ENCODE measurements at regions not wholly inside any gene's neighbourhood (a gene's known extent, or its start where the extent isn't known, plus 50 kb on each side); places are given as distances from the start of the nearest gene placed in this dataset.

GRCh38 chr16:64657316-64658011 is 464.4 kb downstream of the CDH11 start:
- H3K27me3 Mint-ChIP-seq (ENCODE audit: low read depth) = no peaks in the 10 kb centered on the region
- DNase-seq (no peak), ATAC-seq (replicated peaks in 1 of 2) (no peak)
- no peaks in the 10 kb centered on the region for H3K36me3 Mint-ChIP-seq (ENCODE audit: insufficient read depth in 2 of 2)
- H3K27ac Mint-ChIP-seq = no peak overlapping the region
- no peak overlapping the region for H3K4me3 Mint-ChIP-seq
- H3K4me1 Mint-ChIP-seq (ENCODE audit: low read depth) = no peaks in the 10 kb centered on the region
- H3K9me3 Mint-ChIP-seq = peaks cover 8 to 12% of the 10 kb centered on the region in 2 donors

GRCh38 chr16:64656471-64656870 is 465.4 kb downstream of the CDH11 start:
- H3K9me3 Mint-ChIP-seq = peaks cover 10 to 15% of the 10 kb centered on the region in 2 donors
- DNase-seq (no peak), ATAC-seq (replicated peaks in 1 of 2) (no peak)
- H3K4me3 Mint-ChIP-seq = no peak overlapping the region
- peaks cover 0 to under 1% of the 10 kb centered on the region in 2 donors for H3K36me3 Mint-ChIP-seq (ENCODE audit: insufficient read depth in 2 of 2)
- no peaks in the 10 kb centered on the region for H3K27me3 Mint-ChIP-seq (ENCODE audit: low read depth)
- H3K4me1 Mint-ChIP-seq (ENCODE audit: low read depth) = no peaks in the 10 kb centered on the region
- no peak overlapping the region for H3K27ac Mint-ChIP-seq

GRCh38 chr16:64654178-64654577 is 467.7 kb downstream of the CDH11 start:
- Mint-ChIP-seq H3K4me1 (ENCODE audit: low read depth) (no peaks in the 10 kb centered on the region), H3K27ac (no peak overlapping the region), H3K9me3 (peaks cover 13 to 20% of the 10 kb centered on the region in 2 donors), H3K36me3 (ENCODE audit: insufficient read depth in 2 of 2) (peaks cover 0 to 4% of the 10 kb centered on the region in 2 donors), H3K27me3 (ENCODE audit: low read depth) (no peaks in the 10 kb centered on the region), H3K4me3 (no peak overlapping the region)
- ATAC-seq (replicated peaks in 1 of 2) (no peak), DNase-seq (no peak)

DNA sequence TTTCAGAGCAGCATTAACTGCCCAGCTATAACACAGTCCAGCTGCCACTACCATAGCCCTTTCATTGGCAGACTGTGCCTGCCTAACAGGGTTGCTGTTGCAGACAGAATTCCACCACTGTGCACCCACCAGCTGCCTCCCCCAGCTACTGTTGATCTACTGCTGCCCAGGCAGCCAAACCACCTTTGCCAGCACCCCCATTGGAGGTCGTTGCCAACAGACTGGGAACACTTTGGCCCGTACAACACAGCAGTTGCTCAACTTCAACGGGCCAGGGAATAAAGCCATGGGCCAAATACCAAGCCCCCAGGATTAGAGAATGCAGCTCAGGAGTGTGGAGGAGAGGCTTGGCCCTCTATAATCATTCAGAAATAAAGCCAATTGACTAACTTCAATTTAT is 473.6 kb downstream of the CDH11 start:
- H3K4me3 Mint-ChIP-seq = no peak overlapping the region
- H3K9me3 Mint-ChIP-seq = peaks cover 9 to 13% of the 10 kb centered on the region in 2 donors
- peaks cover 0 to 4% of the 10 kb centered on the region in 2 donors for H3K36me3 Mint-ChIP-seq (ENCODE audit: insufficient read depth in 2 of 2)
- H3K4me1 Mint-ChIP-seq (ENCODE audit: low read depth) = no peaks in the 10 kb centered on the region
- DNase-seq = no peak
- no peaks in the 10 kb centered on the region for H3K27me3 Mint-ChIP-seq (ENCODE audit: low read depth)
- ATAC-seq (replicated peaks in 1 of 2) = no peak
- H3K27ac Mint-ChIP-seq = no peak overlapping the region

GRCh38 chr16:64641343-64641742 is 480.5 kb downstream of the CDH11 start:
- no peaks in the 10 kb centered on the region for H3K4me1 Mint-ChIP-seq (ENCODE audit: low read depth)
- H3K27me3 Mint-ChIP-seq (ENCODE audit: low read depth) = no peaks in the 10 kb centered on the region
- peaks cover 2 to 8% of the 10 kb centered on the region in 2 donors for H3K9me3 Mint-ChIP-seq

DNA sequence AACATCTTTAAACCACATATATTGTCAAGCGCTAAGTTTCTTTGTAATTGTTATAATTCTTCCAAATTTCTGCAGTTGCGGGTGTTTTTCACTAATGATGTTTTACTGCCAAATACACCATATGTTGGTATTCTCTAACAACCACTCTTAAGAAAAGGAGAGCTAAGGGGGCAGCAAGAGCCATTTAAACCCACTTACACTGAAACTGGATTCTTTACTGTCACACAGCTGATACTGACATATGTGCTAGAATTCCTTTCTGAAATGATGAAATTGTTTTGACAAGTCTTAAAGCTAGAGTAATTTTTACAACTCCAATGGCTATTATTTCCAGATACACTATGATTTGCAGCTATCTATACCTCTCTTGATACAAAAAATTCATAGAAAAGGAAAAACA is 483.1 kb downstream of the CDH11 start:
- ATAC-seq (replicated peaks in 1 of 2) = no peak
- Mint-ChIP-seq H3K4me1 (ENCODE audit: low read depth) (no peaks in the 10 kb centered on the region), H3K36me3 (ENCODE audit: insufficient read depth in 2 of 2) (no peaks in the 10 kb centered on the region), H3K27me3 (ENCODE audit: low read depth) (no peaks in the 10 kb centered on the region), H3K27ac (no peak overlapping the region), H3K4me3 (no peak overlapping the region), H3K9me3 (peaks cover 4 to 6% of the 10 kb centered on the region in 2 donors)
- no peak for DNase-seq

More at GRCh38 chr16:64641343-64641742, 480.5 kb downstream of the CDH11 start:
- Mint-ChIP-seq H3K36me3 (ENCODE audit: insufficient read depth in 2 of 2) (no peaks in the 10 kb centered on the region), H3K27ac (no peak overlapping the region), H3K4me3 (no peak overlapping the region)
- DNase-seq (no peak), ATAC-seq (replicated peaks in 1 of 2) (no peak)

GRCh38 chr16:64629622-64630021 is 492.2 kb downstream of the CDH11 start:
- peaks cover 3 to 17% of the 10 kb centered on the region in 2 donors for H3K9me3 Mint-ChIP-seq
- H3K27me3 Mint-ChIP-seq (ENCODE audit: low read depth) = no peaks in the 10 kb centered on the region
- H3K27ac Mint-ChIP-seq = no peak overlapping the region
- H3K4me3 Mint-ChIP-seq = no peak overlapping the region
- H3K36me3 Mint-ChIP-seq (ENCODE audit: insufficient read depth in 2 of 2) = peaks cover 0 to 2% of the 10 kb centered on the region in 2 donors
- no peaks in the 10 kb centered on the region for H3K4me1 Mint-ChIP-seq (ENCODE audit: low read depth)
- DNase-seq (no peak), ATAC-seq (replicated peaks in 1 of 2) (no peak)

DNA sequence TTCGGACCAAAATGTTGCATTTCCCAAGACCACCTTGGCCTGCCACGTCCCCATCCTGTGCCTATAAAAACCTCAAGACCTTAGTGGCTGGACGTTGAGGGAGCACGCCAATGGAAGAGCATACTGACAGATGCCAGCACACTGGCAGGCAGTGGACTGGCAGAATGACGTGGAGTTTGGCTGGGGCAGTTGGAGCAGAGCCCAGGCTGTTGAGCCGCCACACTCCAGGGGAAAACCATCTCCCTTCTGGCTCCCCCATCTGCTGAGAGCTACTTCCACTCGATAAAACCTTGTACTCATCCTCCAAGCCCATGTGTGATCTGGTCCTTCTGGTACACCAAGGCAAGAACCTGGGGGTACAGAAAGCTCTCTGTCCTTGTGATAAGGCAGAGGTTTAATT is 494.1 kb downstream of the CDH11 start:
- DNase-seq = no peak
- no peak overlapping the region for H3K27ac Mint-ChIP-seq
- H3K4me3 Mint-ChIP-seq = no peak overlapping the region
- peaks cover 0 to 2% of the 10 kb centered on the region in 2 donors for H3K36me3 Mint-ChIP-seq (ENCODE audit: insufficient read depth in 2 of 2)
- no peaks in the 10 kb centered on the region for H3K4me1 Mint-ChIP-seq (ENCODE audit: low read depth)
- H3K27me3 Mint-ChIP-seq (ENCODE audit: low read depth) = no peaks in the 10 kb centered on the region
- H3K9me3 Mint-ChIP-seq = peaks cover 3 to 12% of the 10 kb centered on the region in 2 donors
- no peak for ATAC-seq (replicated peaks in 1 of 2)

DNA sequence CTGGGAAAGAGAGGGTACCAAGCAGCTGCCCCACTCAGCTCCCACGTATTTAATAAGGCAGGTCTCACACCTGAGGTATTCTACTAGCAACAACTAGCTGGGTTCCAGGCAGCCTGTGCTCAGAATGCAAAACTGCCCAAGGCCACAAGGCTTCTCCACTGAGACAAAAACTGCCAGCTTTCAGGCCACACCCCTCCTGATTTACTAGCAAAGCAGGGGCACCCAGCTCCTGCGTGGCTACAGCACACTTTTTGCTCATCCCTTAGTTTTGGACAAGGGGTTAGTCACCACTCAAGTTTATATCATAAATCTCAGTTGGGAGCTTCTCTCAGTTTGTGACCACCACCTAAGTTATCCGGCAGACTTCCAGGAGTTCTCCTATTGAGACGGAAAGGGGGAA is 494.6 kb downstream of the CDH11 start:
- peaks cover 0 to 4% of the 10 kb centered on the region in 2 donors for H3K36me3 Mint-ChIP-seq (ENCODE audit: insufficient read depth in 2 of 2)

DNA sequence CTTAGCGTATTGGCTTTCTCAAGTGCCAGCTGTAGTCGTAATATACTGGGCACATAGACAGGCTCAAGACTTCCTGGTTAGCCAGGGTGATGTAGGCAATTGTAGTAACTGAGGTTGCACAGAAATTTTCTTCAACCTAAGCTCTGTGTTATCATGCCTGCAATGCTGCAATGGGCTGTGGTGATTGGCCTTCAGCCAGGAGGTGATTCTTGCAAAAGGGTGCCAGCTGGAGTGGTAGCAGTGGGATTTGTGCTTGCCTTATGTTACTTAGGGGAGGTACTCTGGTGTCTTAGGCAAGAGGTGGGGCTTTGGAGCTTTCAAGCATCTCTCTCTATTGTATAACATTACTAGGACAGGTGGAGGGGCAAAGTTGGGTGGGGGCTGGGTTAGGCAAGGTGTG is 495.1 kb downstream of the CDH11 start:
- no peak for ATAC-seq (replicated peaks in 1 of 2)

More for the DNA sequence above, 494.6 kb downstream of the CDH11 start:
- Mint-ChIP-seq H3K4me1 (ENCODE audit: low read depth) (no peaks in the 10 kb centered on the region), H3K27me3 (ENCODE audit: low read depth) (no peaks in the 10 kb centered on the region), H3K4me3 (no peak overlapping the region), H3K27ac (no peak overlapping the region), H3K9me3 (peaks cover 5 to 14% of the 10 kb centered on the region in 2 donors)
- no peak for DNase-seq
- no peak for ATAC-seq (replicated peaks in 1 of 2)

DNA sequence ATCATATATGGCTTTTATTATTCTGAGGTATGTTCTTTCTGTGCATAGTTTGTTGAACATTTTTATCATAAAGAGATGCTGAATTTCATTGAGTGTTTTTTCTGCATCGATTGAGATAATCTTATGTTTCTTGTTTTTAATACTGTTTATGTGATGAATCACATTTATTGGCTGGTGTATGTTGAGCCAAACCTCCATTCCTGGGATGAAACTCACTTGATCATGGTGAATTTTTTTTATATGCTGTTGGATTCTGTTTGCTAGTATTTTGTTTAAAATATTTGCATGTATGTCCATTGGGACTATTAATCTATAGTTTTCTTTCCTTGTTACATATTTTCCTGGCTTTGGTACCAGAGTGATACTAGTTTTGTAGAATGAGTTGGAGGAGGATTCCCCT is 500.2 kb downstream of the CDH11 start:
- Mint-ChIP-seq H3K4me3 (no peak overlapping the region), H3K9me3 (peaks cover 11 to 14% of the 10 kb centered on the region in 2 donors), H3K36me3 (ENCODE audit: insufficient read depth in 2 of 2) (peaks cover 0 to 4% of the 10 kb centered on the region in 2 donors), H3K27me3 (ENCODE audit: low read depth) (no peaks in the 10 kb centered on the region), H3K27ac (no peak overlapping the region), H3K4me1 (ENCODE audit: low read depth) (no peaks in the 10 kb centered on the region)
- ATAC-seq (replicated peaks in 1 of 2) (no peak), DNase-seq (no peak)

More for the DNA sequence above, 495.1 kb downstream of the CDH11 start:
- Mint-ChIP-seq H3K36me3 (ENCODE audit: insufficient read depth in 2 of 2) (peaks cover 0 to 4% of the 10 kb centered on the region in 2 donors), H3K4me1 (ENCODE audit: low read depth) (no peaks in the 10 kb centered on the region), H3K4me3 (no peak overlapping the region), H3K27ac (no peak overlapping the region), H3K9me3 (peaks cover 7 to 16% of the 10 kb centered on the region in 2 donors), H3K27me3 (ENCODE audit: low read depth) (no peaks in the 10 kb centered on the region)
- DNase-seq = no peak

- Mint-ChIP-seq H3K9me3 (peaks cover 19 to 24% of the 10 kb centered on the region in 2 donors), H3K27ac (no peak overlapping the region), H3K4me3 (no peak overlapping the region), H3K27me3 (ENCODE audit: low read depth) (no peaks in the 10 kb centered on the region), H3K36me3 (ENCODE audit: insufficient read depth in 2 of 2) (peaks cover 3 to 6% of the 10 kb centered on the region in 2 donors), H3K4me1 (ENCODE audit: low read depth) (no peaks in the 10 kb centered on the region)
- ATAC-seq (replicated peaks in 1 of 2) (no peak), DNase-seq (no peak)
Measured at GRCh38 chr16:64617836-64618476, 503.9 kb downstream of the CDH11 start.

DNA sequence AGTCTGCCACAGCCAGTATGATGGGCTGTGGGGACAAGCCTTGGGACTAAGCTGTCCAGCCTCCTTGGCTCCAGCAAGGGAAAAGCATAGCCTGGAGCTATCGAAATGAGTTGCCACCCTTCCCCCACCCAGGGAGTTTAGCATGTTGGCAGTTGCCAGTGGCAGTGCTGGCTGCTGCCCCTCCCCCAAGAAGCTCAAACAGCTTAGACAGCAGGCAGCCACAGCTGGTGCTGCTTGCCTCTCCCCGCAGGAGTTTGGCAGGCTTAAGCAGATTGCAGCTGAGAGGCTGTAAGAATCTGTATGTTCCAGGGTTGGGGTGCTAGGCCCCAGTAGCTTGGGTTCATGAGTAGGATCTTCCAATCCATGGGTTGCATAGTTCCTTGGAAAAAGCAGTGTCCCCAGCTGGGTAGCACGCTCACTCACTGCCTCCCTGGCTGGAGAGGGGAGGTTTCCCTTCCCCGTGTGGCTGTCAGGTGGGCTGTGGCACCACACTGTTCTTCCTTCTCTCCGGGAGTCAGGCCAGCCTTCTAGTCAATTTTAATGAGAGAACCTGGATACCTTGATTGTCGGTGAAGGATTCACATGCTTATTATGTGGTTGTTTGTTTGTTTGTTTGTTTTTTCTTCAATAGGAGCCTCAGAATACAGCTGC is 506.1 kb downstream of the CDH11 start:
- no peak overlapping the region for H3K27ac Mint-ChIP-seq
- peaks cover 3 to 4% of the 10 kb centered on the region in 2 donors for H3K36me3 Mint-ChIP-seq (ENCODE audit: insufficient read depth in 2 of 2)
- no peak overlapping the region for H3K4me3 Mint-ChIP-seq
- H3K27me3 Mint-ChIP-seq (ENCODE audit: low read depth) = no peaks in the 10 kb centered on the region
- peaks cover 20 to 24% of the 10 kb centered on the region in 2 donors for H3K9me3 Mint-ChIP-seq
- ATAC-seq (replicated peaks in 1 of 2) = no peak
- DNase-seq = no peak
- no peaks in the 10 kb centered on the region for H3K4me1 Mint-ChIP-seq (ENCODE audit: low read depth)
